Stimulated activated CD4-positive, alpha-beta T cell treated with anti-CD3 and anti-CD28 coated beads, Interleukin-2, amount 100 ng/mL, for 48 hours (primary cell): ENCODE measurements at regions not wholly inside any gene's neighbourhood (a gene's known extent, or its start where the extent isn't known, plus 50 kb on each side); places are given as distances from the start of the nearest gene placed in this dataset.
A peak's percentile ranks its signal among the peaks of the same experiment; 100 is the strongest.
"Not testable (repeated sequence)": the region's sequence is repeated elsewhere in the genome, so short reads cannot be mapped to it uniquely, and the experiment has no call there.

ENCODE experiments used
- DNase-seq, 2 donors: peaks; one replicate each; pipeline ENCODE4 v3.0.0-alpha.2; 2020

DNA sequence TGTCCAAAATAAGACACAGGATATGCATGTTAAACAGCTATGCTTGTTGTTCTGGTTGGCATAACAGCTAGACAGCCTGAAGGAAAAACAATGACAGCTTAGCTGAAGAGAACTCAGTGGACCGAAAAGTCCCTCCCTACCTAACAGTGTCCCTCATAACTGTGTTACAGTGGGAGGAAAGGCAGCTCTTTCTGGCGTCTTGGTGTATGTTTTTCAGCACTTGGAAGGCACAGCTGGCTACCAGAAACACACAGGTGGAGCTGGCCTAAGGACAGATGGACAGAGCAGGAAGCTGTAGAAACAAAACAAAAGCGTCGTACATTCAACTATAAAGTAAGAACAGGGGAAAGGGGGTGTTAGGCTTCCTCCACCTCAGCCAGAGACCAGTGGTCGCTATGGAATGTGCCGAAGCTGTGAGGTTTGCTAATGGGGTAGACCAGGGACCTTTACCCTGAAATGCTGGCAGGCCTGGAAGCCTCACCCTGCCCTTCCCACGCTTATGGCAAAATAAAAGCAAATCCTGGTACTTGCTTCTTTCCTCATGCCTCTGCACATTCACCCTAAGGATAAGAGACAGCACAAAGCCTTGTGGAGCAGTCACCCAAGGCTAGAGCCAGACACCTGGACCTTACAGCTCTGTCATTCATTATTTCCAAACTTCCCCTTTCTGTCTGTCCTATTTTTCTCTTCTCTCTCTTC is 103.5 kb upstream of the TRIB2 start:
- no peak for DNase-seq

GRCh38 chr2:12615509-12615908 is 101.2 kb upstream of the TRIB2 start:
- no peak for DNase-seq

- no peak for DNase-seq
Measured at GRCh38 chr2:12616456-12617156, 100.1 kb upstream of the TRIB2 start.

- DNase-seq: no peak
Measured at GRCh38 chr2:12617366-12617765, 99.4 kb upstream of the TRIB2 start.

GRCh38 chr2:12617853-12618252 is 98.9 kb upstream of the TRIB2 start:
- DNase-seq: no peak

- no peak for DNase-seq
Measured at GRCh38 chr2:12618576-12618975, 98.2 kb upstream of the TRIB2 start.

DNA sequence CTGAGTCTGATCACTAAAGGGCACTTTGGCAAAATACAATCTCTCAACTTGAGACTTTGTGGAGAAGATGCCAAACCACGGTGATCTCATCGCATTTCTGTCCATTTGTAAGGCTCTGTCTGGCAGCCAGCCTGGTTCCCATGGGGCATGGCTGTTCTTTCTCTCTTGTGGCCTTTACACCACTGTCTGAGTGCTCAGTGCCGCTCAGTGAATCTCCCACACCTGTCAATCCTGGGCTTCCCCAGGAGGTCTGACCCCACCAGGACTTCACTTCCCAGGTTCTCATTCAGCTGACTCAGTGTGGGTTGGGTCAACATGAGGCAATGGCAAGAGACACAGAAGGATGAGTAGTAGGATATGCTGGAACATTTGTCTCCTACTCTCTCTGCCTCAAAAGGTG is 96.8 kb upstream of the TRIB2 start:
- DNase-seq: peak in 1 of 2 donors; percentile 3

DNA sequence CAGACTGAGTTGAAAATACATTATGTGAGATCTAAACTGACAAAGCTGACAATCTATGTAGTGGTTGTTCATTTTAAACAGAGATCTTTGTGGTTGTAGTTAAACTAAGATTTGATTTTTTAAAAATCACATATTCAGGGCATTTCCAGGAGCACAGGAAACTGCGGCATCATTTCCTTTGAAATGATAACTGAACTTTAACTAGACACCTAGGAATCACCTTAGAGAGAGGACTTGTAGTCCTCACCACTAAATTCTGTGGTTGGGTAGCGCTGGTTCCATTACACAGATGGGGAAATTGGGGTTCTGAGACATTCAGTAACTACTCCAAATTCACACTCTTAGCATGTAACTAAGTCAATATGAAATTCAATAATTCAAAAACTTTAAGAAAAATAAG is 96.0 kb upstream of the TRIB2 start:
- DNase-seq: no peak

GRCh38 chr2:12623051-12623450 is 93.7 kb upstream of the TRIB2 start:
- no peak for DNase-seq

GRCh38 chr2:12624384-12624783 is 92.4 kb upstream of the TRIB2 start:
- DNase-seq: no peak

- DNase-seq: no peak
Measured at GRCh38 chr2:12624905-12625598, 91.7 kb upstream of the TRIB2 start.

GRCh38 chr2:12628541-12628940 is 88.2 kb upstream of the TRIB2 start:
- not testable (repeated sequence) for DNase-seq

- no peak for DNase-seq
Measured at GRCh38 chr2:12636837-12637581, 79.7 kb upstream of the TRIB2 start.

GRCh38 chr2:12637754-12638153 is 79.0 kb upstream of the TRIB2 start:
- no peak for DNase-seq

GRCh38 chr2:12641441-12641840 is 75.3 kb upstream of the TRIB2 start:
- no peak for DNase-seq

DNA sequence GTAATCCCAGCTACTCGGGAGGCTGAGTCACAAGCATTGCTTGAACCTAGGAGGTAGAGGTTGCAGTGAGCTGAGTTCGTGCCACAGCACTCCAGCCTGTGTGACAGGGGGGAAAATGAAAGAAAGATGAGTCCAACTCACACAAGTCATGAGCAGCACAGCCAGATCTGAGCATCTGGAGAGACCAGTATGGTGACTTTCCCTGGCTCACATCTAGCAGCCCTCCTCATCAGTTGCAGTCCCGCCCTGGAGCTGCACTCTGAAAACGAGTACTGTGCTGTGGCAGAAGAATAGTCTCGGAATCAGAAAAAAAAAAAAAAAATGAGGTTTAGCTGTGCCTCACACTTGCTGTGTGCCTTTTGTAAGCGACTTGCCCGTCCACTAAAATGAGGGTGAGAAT is 74.4 kb upstream of the TRIB2 start:
- DNase-seq: no peak

GRCh38 chr2:12642859-12643258 is 73.9 kb upstream of the TRIB2 start:
- no peak for DNase-seq

- no peak for DNase-seq
Measured at GRCh38 chr2:12649602-12650400, 66.9 kb upstream of the TRIB2 start.

GRCh38 chr2:12651641-12652040 is 65.1 kb upstream of the TRIB2 start:
- DNase-seq: no peak

DNA sequence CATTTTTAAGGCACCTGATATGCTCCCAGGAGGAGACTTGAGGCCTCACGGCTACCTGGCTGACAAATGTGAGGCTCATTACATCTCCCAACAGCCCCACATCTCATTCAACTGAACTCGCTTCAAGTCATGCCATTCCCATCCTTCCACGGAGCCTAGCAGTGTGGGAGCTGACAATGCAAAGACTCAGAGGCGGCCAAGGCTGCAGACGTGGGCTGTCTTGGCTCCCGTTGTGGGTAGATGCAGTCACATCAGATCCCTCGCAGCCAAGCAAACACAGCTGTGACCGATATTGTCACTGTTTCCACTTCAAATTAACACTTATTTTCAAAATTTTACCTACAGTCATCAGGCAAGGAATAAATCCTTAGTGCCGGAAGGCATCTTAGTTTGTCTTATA is 64.0 kb upstream of the TRIB2 start:
- no peak for DNase-seq

- DNase-seq: no peak
Measured at GRCh38 chr2:12657560-12657959, 59.2 kb upstream of the TRIB2 start.

- DNase-seq: no peak
Measured at GRCh38 chr2:12658310-12658945, 58.3 kb upstream of the TRIB2 start.
